ENCODE measurements at regions not wholly inside any gene's neighbourhood (a gene's known extent, or its start where the extent isn't known, plus 50 kb on each side); places are given as distances from the start of the nearest gene placed in this dataset.

GRCh38 chr6:30823534-30823865 lies 60.8 kb upstream of the DDR1 start:
- FAIRE-seq (no peak), ATAC-seq (no peak), DNase-seq (ENCODE audit: extremely low read depth in 1 of 4, low spot score in 3 of 4) (no peak)
- no peak overlapping the region for H3K9ac ChIP-seq (ENCODE audit: insufficient read depth in 1 of 2, low read depth in 2 of 2, low read length in 2 of 2)
- H3K4me3 ChIP-seq: no peak overlapping the region
- WGBS (ENCODE audit: insufficient coverage, low coverage, missing lambda C conversion rate): 50% methylated on average over 4 of the region's 4 CpGs
- intact Hi-C loops (cut with micrococcal nuclease) (loop anchor here (5.0 kb wide), 2 partner anchors 41 to 341 kb away; no protein-coding TSS in a partner anchor), in situ Hi-C loops (cut with MboI) (no loop called here)
- no peaks in the 10 kb centered on the region for H3K9me3 ChIP-seq (replicated peaks; ENCODE audit: control insufficient read depth, insufficient read depth, low read depth, low read length)
- no peaks in the 10 kb centered on the region for H3K36me3 ChIP-seq (ENCODE audit: control insufficient read depth, insufficient read depth, low read length)
- H3K4me1 ChIP-seq (replicated peaks in 1 of 2; ENCODE audit: control insufficient read depth in 2 of 2, insufficient read depth in 2 of 2, low read length in 2 of 2): peaks cover 21 to 43% of the 10 kb centered on the region in 2 experiments
- H3K4me2 ChIP-seq (ENCODE audit: insufficient read depth, low read length): no peak overlapping the region
- no TSS peak for BruUV-seq (replicated peaks)
- H3K79me2 ChIP-seq (ENCODE audit: control insufficient read depth, insufficient read depth, low read length): no peaks in the 10 kb centered on the region
- no peaks in the 10 kb centered on the region for H3K27me3 ChIP-seq (ENCODE audit: control insufficient read depth in 2 of 2, insufficient read depth in 2 of 2, low read length in 2 of 2)
- no peak overlapping the region for H3K27ac ChIP-seq (ENCODE audit: extremely low read depth, low read depth, low read length)
- H4K20me1 ChIP-seq (replicated peaks; ENCODE audit: control insufficient read depth, insufficient read depth, low read length): no peaks in the 10 kb centered on the region
- peaks cover under 1% of the 10 kb centered on the region for H3K9me1 ChIP-seq (ENCODE audit: control insufficient read depth, insufficient read depth, low read length)
- ChIA-PET CTCF (ENCODE audit: low intra/inter-chr PET ratio) (interaction anchor here (0.7 to 3.3 kb wide), 2 partner anchors 54 to 91 kb away, joined by 3 to 16 read pairs; partner anchors contain the start of gene VARS2), POLR2A (interaction anchor here (0.7 to 1.4 kb wide), 2 partner anchors 8 to 75 kb away, joined by 4 to 5 read pairs; no protein-coding TSS in a partner anchor)
- no peak overlapping the region for H2AFZ ChIP-seq (ENCODE audit: low read depth, low read length)
- no peak for TF ChIP-seq OTX1 (CRISPR knock-in tag; IDR thresholded peaks at IDR 0.05)
- TF ChIP-seq POLR2G (IDR thresholded peaks at IDR 0.05; ENCODE audit: low read depth, low read length): no peak
- TF ChIP-seq, protein P1, sequence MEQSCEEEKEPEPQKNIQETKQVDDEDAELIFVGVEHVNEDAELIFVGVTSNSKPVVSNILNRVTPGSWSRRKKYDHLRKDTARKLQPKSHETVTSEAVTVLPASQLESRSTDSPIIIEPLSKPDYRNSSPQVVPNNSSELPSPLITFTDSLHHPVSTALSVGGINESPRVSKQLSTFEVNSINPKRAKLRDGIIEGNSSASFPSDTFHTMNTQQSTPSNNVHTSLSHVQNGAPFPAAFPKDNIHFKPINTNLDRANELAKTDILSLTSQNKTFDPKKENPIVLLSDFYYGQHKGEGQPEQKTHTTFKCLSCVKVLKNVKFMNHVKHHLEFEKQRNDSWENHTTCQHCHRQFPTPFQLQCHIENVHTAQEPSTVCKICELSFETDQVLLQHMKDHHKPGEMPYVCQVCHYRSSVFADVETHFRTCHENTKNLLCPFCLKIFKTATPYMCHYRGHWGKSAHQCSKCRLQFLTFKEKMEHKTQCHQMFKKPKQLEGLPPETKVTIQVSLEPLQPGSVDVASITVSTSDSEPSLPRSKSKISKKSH (CRISPR knock-in tag; IDR thresholded peaks at IDR 0.05): no peak
- TF ChIP-seq SMARCA5 (IDR thresholded peaks at IDR 0.05): no peak
- no peak for TF ChIP-seq NBN (IDR thresholded peaks at IDR 0.05; ENCODE audit: low read depth)
- TF ChIP-seq TEAD4 (IDR thresholded peaks at IDR 0.05; ENCODE audit: low read length): no peak
- TF ChIP-seq TEAD4 (CRISPR knock-in tag; IDR thresholded peaks at IDR 0.05; ENCODE audit: borderline replicate concordance): no peak
- no peak for TF ChIP-seq E4F1 (CRISPR knock-in tag; IDR thresholded peaks at IDR 0.05; ENCODE audit: borderline replicate concordance)
- TF ChIP-seq, protein P2, sequence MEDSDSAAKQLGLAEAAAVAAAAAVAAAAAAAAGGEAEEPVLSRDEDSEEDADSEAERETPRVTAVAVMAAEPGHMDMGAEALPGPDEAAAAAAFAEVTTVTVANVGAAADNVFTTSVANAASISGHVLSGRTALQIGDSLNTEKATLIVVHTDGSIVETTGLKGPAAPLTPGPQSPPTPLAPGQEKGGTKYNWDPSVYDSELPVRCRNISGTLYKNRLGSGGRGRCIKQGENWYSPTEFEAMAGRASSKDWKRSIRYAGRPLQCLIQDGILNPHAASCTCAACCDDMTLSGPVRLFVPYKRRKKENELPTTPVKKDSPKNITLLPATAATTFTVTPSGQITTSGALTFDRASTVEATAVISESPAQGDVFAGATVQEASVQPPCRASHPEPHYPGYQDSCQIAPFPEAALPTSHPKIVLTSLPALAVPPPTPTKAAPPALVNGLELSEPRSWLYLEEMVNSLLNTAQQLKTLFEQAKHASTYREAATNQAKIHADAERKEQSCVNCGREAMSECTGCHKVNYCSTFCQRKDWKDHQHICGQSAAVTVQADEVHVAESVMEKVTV (CRISPR knock-in tag; IDR thresholded peaks at IDR 0.05): no peak
- no peak for TF ChIP-seq XRCC3 (IDR thresholded peaks at IDR 0.05)
- no peak for TF ChIP-seq IRF9 (tag; IDR thresholded peaks at IDR 0.05)
- TF ChIP-seq ZNF668 (CRISPR knock-in tag; IDR thresholded peaks at IDR 0.05): no peak
- TF ChIP-seq RBM14 (IDR thresholded peaks at IDR 0.05; ENCODE audit: borderline replicate concordance, insufficient read depth, low read depth, low read length): no peak
- TF ChIP-seq HOXB6 (CRISPR knock-in tag; IDR thresholded peaks at IDR 0.05; ENCODE audit: borderline replicate concordance): no peak
- TF ChIP-seq PCBP2 (IDR thresholded peaks at IDR 0.05; ENCODE audit: low read depth, low read length, poor library complexity, severe bottlenecking): no peak
- TF ChIP-seq ZFP1 (CRISPR knock-in tag; IDR thresholded peaks at IDR 0.05): no peak
- no peak for TF ChIP-seq BACH1 (tag; IDR thresholded peaks at IDR 0.05)
- no peak for TF ChIP-seq ZSCAN29 (IDR thresholded peaks at IDR 0.05)
- TF ChIP-seq ZNF140 (CRISPR knock-in tag; IDR thresholded peaks at IDR 0.05): no peak

All from K562 (cell line).